ENCODE measurements at regions not wholly inside any gene's neighbourhood (a gene's known extent, or its start where the extent isn't known, plus 50 kb on each side); places are given as distances from the start of the nearest gene placed in this dataset.

GRCh38 chr14:58725226-58725625, 87.5 kb downstream of the DACT1 start:
- TF ChIP-seq, protein P1, sequence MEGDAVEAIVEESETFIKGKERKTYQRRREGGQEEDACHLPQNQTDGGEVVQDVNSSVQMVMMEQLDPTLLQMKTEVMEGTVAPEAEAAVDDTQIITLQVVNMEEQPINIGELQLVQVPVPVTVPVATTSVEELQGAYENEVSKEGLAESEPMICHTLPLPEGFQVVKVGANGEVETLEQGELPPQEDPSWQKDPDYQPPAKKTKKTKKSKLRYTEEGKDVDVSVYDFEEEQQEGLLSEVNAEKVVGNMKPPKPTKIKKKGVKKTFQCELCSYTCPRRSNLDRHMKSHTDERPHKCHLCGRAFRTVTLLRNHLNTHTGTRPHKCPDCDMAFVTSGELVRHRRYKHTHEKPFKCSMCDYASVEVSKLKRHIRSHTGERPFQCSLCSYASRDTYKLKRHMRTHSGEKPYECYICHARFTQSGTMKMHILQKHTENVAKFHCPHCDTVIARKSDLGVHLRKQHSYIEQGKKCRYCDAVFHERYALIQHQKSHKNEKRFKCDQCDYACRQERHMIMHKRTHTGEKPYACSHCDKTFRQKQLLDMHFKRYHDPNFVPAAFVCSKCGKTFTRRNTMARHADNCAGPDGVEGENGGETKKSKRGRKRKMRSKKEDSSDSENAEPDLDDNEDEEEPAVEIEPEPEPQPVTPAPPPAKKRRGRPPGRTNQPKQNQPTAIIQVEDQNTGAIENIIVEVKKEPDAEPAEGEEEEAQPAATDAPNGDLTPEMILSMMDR (IDR thresholded peaks at IDR 0.05 in 8 of 11, conservative IDR thresholded peaks at IDR 0.05 in 3 of 11): no peak
- no peak for TF ChIP-seq POLR2AphosphoS5 (IDR thresholded peaks at IDR 0.05)
